ENCODE measurements at regions not wholly inside any gene's neighbourhood (a gene's known extent, or its start where the extent isn't known, plus 50 kb on each side); places are given as distances from the start of the nearest gene placed in this dataset.

- intact Hi-C loops (cut with DNase I): no loop called here
- Histone ChIP-seq H3K4me1 (no peaks in the 10 kb centered on the region), H3K9me3 (peaks cover 0 to 4% (median 0%) of the 10 kb centered on the region in 4 donors), H3K27me3 (no peaks in the 10 kb centered on the region), H3K27ac (no peak overlapping the region), H3K36me3 (no peaks in the 10 kb centered on the region), H3K4me3 (no peak overlapping the region)
- no peak for TF ChIP-seq CTCF (IDR thresholded peaks at IDR 0.05)
- no peak for TF ChIP-seq POLR2A (IDR thresholded peaks at IDR 0.05)
- ATAC-seq: no peak
- DNase-seq: no peak
- 50% methylated on average over 1 of the region's 1 CpG for WGBS (ENCODE audit: insufficient coverage, low coverage, low lambda C conversion rate, missing lambda C conversion rate)
These were observed 178.0 kb upstream of the EMCN start for GRCh38 chr4:100695871-100696270.

DNA sequence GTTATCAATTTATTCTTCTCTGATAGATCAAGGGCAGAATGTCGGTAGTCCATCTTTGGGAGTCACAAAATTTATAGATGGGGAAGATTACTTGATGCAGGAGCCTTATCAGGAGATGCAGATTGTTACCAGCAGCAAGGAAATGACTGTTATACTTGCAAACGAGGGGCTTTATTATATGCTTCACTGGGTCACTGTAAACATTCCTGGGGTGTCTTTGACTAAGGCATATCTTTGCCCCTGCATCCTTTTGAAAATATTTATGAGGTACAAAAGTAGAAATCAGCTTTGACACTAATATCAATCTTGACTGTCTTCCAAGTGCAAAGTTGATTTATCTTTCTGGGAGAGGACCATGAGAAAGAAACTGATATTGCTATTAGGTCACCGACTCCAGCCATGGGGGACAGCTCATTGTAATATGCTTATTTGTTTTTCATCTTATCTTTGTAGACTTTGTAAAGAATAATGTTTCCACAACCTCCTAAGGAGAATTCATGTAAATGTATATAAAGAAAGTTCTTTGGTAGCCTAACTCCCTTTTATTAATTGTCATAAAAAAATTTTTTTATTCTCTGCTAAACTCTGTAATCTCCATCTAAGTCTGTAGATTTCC is 177.3 kb upstream of the EMCN start:
- Histone ChIP-seq H3K36me3 (no peaks in the 10 kb centered on the region), H3K4me3 (no peak overlapping the region), H3K9me3 (peaks cover 0 to 4% (median 0%) of the 10 kb centered on the region in 4 donors), H3K27me3 (no peaks in the 10 kb centered on the region), H3K4me1 (no peaks in the 10 kb centered on the region), H3K27ac (no peak overlapping the region)
- WGBS (ENCODE audit: insufficient coverage, low coverage, low lambda C conversion rate, missing lambda C conversion rate): 33% methylated on average over 3 of the region's 3 CpGs
- intact Hi-C loops (cut with DNase I): no loop called here
- TF ChIP-seq CTCF (IDR thresholded peaks at IDR 0.05) (no peak), POLR2A (IDR thresholded peaks at IDR 0.05) (no peak)
- ATAC-seq: no peak
- no peak for DNase-seq

GRCh38 chr4:100694467-100694866 is 176.6 kb upstream of the EMCN start:
- no peak overlapping the region for H3K27ac ChIP-seq
- H3K4me3 ChIP-seq: no peak overlapping the region
- intact Hi-C loops (cut with DNase I): no loop called here
- no peak for ATAC-seq
- H3K9me3 ChIP-seq: peaks cover 0 to 4% (median 0%) of the 10 kb centered on the region in 4 donors
- no peaks in the 10 kb centered on the region for H3K27me3 ChIP-seq
- 91% methylated on average over 1 of the region's 2 CpGs for WGBS (ENCODE audit: insufficient coverage, low coverage, low lambda C conversion rate, missing lambda C conversion rate)
- H3K4me1 ChIP-seq: no peaks in the 10 kb centered on the region
- no peak for TF ChIP-seq CTCF (IDR thresholded peaks at IDR 0.05)
- TF ChIP-seq POLR2A (IDR thresholded peaks at IDR 0.05): no peak
- H3K36me3 ChIP-seq: no peaks in the 10 kb centered on the region
- no peak for DNase-seq

DNA sequence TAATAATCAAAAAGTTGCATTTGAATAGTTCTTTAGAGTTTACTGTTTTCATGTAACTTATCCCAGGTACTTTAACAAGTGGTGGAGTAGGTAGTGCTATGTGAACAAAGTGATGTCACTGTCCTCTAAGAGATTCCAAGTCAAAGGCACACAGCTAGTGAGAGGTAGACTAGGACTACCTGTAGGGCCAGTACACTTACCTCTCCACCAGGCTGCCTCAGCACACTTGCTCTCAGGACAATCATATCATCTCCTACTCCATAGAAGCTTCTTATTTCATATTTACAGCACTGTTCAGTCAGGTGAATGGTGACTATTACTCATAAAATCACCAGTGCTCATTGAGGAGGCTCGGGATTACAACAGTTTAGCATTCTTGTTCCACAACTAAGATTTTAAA is 173.0 kb upstream of the EMCN start:
- no peak overlapping the region for H3K4me3 ChIP-seq
- intact Hi-C loops (cut with DNase I): no loop called here

More for the DNA sequence above, 173.0 kb upstream of the EMCN start:
- peaks cover 0 to 4% (median 0%) of the 10 kb centered on the region in 4 donors for H3K9me3 ChIP-seq
- DNase-seq (no peak), ATAC-seq (no peak)
- H3K4me1 ChIP-seq: no peaks in the 10 kb centered on the region
- H3K27me3 ChIP-seq: no peaks in the 10 kb centered on the region
- 45% methylated on average over 1 of the region's 1 CpG for WGBS (ENCODE audit: insufficient coverage, low coverage, low lambda C conversion rate, missing lambda C conversion rate)
- H3K36me3 ChIP-seq: no peaks in the 10 kb centered on the region
- TF ChIP-seq CTCF (IDR thresholded peaks at IDR 0.05) (no peak), POLR2A (IDR thresholded peaks at IDR 0.05) (no peak)
- no peak overlapping the region for H3K27ac ChIP-seq

All from right lobe of liver (tissue), 6 donors.